ENCODE measurements at regions not wholly inside any gene's neighbourhood (a gene's known extent, or its start where the extent isn't known, plus 50 kb on each side); places are given as distances from the start of the nearest gene placed in this dataset.

GRCh38 chr2:107086497-107086896 lies 200.5 kb upstream of the ST6GAL2 start:
- TF ChIP-seq REST (IDR thresholded peaks at IDR 0.05; ENCODE audit: borderline replicate concordance) (no peak), RAD21 (conservative IDR thresholded peaks at IDR 0.05) (no peak), EP300 (conservative IDR thresholded peaks at IDR 0.05; ENCODE audit: poor library complexity, severe bottlenecking) (no peak), POLR2AphosphoS5 (IDR thresholded peaks at IDR 0.05) (no peak), CTCF (IDR thresholded peaks at IDR 0.05; ENCODE audit: poor library complexity, severe bottlenecking) (no peak), MXI1 (conservative IDR thresholded peaks at IDR 0.05; ENCODE audit: poor library complexity, severe bottlenecking) (no peak), EZH2 (IDR thresholded peaks at IDR 0.05; ENCODE audit: borderline replicate concordance, insufficient read depth, low read length, poor library complexity, severe bottlenecking) (no peak), TAF1 (IDR thresholded peaks at IDR 0.05; ENCODE audit: low read depth) (no peak), SMC3 (conservative IDR thresholded peaks at IDR 0.05; ENCODE audit: poor library complexity) (no peak)
- Histone ChIP-seq H3K4me2 (ENCODE audit: low read length) (no peak overlapping the region), H3K4me3 (ENCODE audit: low read length) (no peak overlapping the region), H2AFZ (ENCODE audit: low read depth, low read length) (no peak overlapping the region), H3K27me3 (ENCODE audit: insufficient read depth, low read depth, low read length) (no peaks in the 10 kb centered on the region), H3F3A (ENCODE audit: insufficient read depth, low read length, poor library complexity, severe bottlenecking) (no peaks in the 10 kb centered on the region), H3K36me3 (ENCODE audit: insufficient read depth, low read length) (no peaks in the 10 kb centered on the region), H3K9me2 (ENCODE audit: insufficient read depth, low read length) (no peaks in the 10 kb centered on the region), H3K27ac (ENCODE audit: low read length) (no peak overlapping the region), H3K9ac (ENCODE audit: low read length) (no peak overlapping the region), H3K9me3 (ENCODE audit: low read length) (no peaks in the 10 kb centered on the region), H3K79me2 (replicated peaks; ENCODE audit: insufficient read depth, low read length) (no peaks in the 10 kb centered on the region), H4K20me1 (ENCODE audit: insufficient read depth) (no peaks in the 10 kb centered on the region)

GRCh38 chr2:107088156-107088555 lies 202.2 kb upstream of the ST6GAL2 start:
- H2AFZ ChIP-seq (ENCODE audit: low read depth, low read length), result no peak overlapping the region
- TF ChIP-seq EZH2 (IDR thresholded peaks at IDR 0.05; ENCODE audit: borderline replicate concordance, insufficient read depth, low read length, poor library complexity, severe bottlenecking) (no peak), MXI1 (conservative IDR thresholded peaks at IDR 0.05; ENCODE audit: poor library complexity, severe bottlenecking) (no peak), REST (IDR thresholded peaks at IDR 0.05; ENCODE audit: borderline replicate concordance) (no peak), SMC3 (conservative IDR thresholded peaks at IDR 0.05; ENCODE audit: poor library complexity) (no peak), TAF1 (IDR thresholded peaks at IDR 0.05; ENCODE audit: low read depth) (no peak), EP300 (conservative IDR thresholded peaks at IDR 0.05; ENCODE audit: poor library complexity, severe bottlenecking) (no peak), CTCF (IDR thresholded peaks at IDR 0.05; ENCODE audit: poor library complexity, severe bottlenecking) (no peak), RAD21 (conservative IDR thresholded peaks at IDR 0.05) (no peak), POLR2AphosphoS5 (IDR thresholded peaks at IDR 0.05) (no peak)
- H3K79me2 ChIP-seq (replicated peaks; ENCODE audit: insufficient read depth, low read length), result no peaks in the 10 kb centered on the region

More at GRCh38 chr2:107088156-107088555, 202.2 kb upstream of the ST6GAL2 start:
- H3F3A ChIP-seq (ENCODE audit: insufficient read depth, low read length, poor library complexity, severe bottlenecking), result no peaks in the 10 kb centered on the region
- H3K36me3 ChIP-seq (ENCODE audit: insufficient read depth, low read length), result no peaks in the 10 kb centered on the region
- H3K4me2 ChIP-seq (ENCODE audit: low read length), result no peak overlapping the region
- H3K9ac ChIP-seq (ENCODE audit: low read length), result no peak overlapping the region
- H3K27me3 ChIP-seq (ENCODE audit: insufficient read depth, low read depth, low read length), result no peaks in the 10 kb centered on the region
- H3K9me3 ChIP-seq (ENCODE audit: low read length), result no peaks in the 10 kb centered on the region
- H3K9me2 ChIP-seq (ENCODE audit: insufficient read depth, low read length), result no peaks in the 10 kb centered on the region
- H4K20me1 ChIP-seq (ENCODE audit: insufficient read depth), result no peaks in the 10 kb centered on the region
- no peak overlapping the region for H3K27ac ChIP-seq (ENCODE audit: low read length)
- H3K4me3 ChIP-seq (ENCODE audit: low read length), result no peak overlapping the region
